Endothelial cell of umbilical vein (primary cell): ENCODE measurements at regions not wholly inside any gene's neighbourhood (a gene's known extent, or its start where the extent isn't known, plus 50 kb on each side); places are given as distances from the start of the nearest gene placed in this dataset.

Experiments
- BruUV-seq: library from RNA; stranded (reverse); fragments of 400-500 nt; replicated peaks from 2 replicates; lab custom pipeline; 2021; lab: Mats Ljungman, UMichigan
- CTCF ChIA-PET: fragments of 300-600, 350-600 bp; sonication (Branson Sonifier 250); formaldehyde crosslinking; loops from one replicate; lab custom pipeline; 2021; ENCODE audit warnings: antibody characterized with exemption, inconsistent platforms; lab: Charles Lee
- POLR2A ChIA-PET: fragments of 300-600, 350-600 bp; sonication (Branson Sonifier 250); formaldehyde crosslinking; loops from one replicate; lab custom pipeline; 2021; ENCODE audit warnings: antibody characterized with exemption, inconsistent platforms; lab: Charles Lee
- DNase-seq: peaks from one replicate; pipeline ENCODE4 v3.0.0-alpha.2; 2011; ENCODE audit warnings: low read depth, low spot score
- FAIRE-seq: peaks from 2 replicates; lab custom pipeline; 2011; peaks lifted over from hg19 to GRCh38; lab: Jason Lieb, UNC
- H2AFZ ChIP-seq: 2 replicates; pipeline ENCODE4 v1.6.0; 2012; ENCODE audit warnings: low read depth, low read length, control low read depth, inconsistent platforms
- H3K27ac ChIP-seq: 2 replicates; pipeline ENCODE4 v1.5.1; 2011; ENCODE audit warnings: low read depth, mild to moderate bottlenecking, control low read depth, low read length, moderate library complexity; ENCODE audit not compliant: insufficient read depth
- H3K27me3 ChIP-seq, 2 experiments: 2 replicates each; pipeline versions ENCODE4 v1.6.0 to v1.6.1; 2011; ENCODE audit warnings: low read length in 2 of 2, mixed read lengths in 1 of 2; ENCODE audit not compliant: control insufficient read depth in 2 of 2, insufficient read depth in 2 of 2
- H3K36me3 ChIP-seq, 2 experiments: 2 replicates in 1 of 2; 3 replicates in 1 of 2; pipeline ENCODE4 v1.5.1; 2011; ENCODE audit warnings: low read length in 2 of 2, mild to moderate bottlenecking in 1 of 2, moderate library complexity in 1 of 2; ENCODE audit not compliant: control insufficient read depth in 2 of 2, insufficient read depth in 2 of 2; ENCODE audit errors: extremely low read depth in 1 of 2
- H3K4me1 ChIP-seq: 3 replicates; pipeline ENCODE4 v1.5.1; 2011; ENCODE audit warnings: mild to moderate bottlenecking, low read length; ENCODE audit not compliant: control insufficient read depth, insufficient read depth; ENCODE audit errors: extremely low read depth
- H3K4me2 ChIP-seq: 2 replicates; pipeline ENCODE4 v1.6.1; 2011; ENCODE audit warnings: low read length, control low read depth, mixed read lengths; ENCODE audit not compliant: insufficient read depth
- H3K4me3 ChIP-seq, 3 experiments: fragments of 200-600 bp in 1 of 3; sonication (generic), shearing (Covaris generic) in 1 of 3; replicated peaks in 1 of 3; 2 replicates each; pipeline ENCODE4 v1.5.1; 2011 to 2016; ENCODE audit warnings: control low read depth in 3 of 3, low read length in 3 of 3, mild to moderate bottlenecking in 2 of 3, inconsistent platforms in 1 of 3, low read depth in 1 of 3, moderate library complexity in 1 of 3; ENCODE audit not compliant: insufficient read depth in 1 of 3
- H3K79me2 ChIP-seq: 2 replicates; pipeline ENCODE4 v1.6.0; 2012; ENCODE audit warnings: low read length, inconsistent platforms; ENCODE audit not compliant: control insufficient read depth, insufficient read depth
- H3K9ac ChIP-seq: replicated peaks from 2 replicates; pipeline ENCODE3; 2011; ENCODE audit warnings: low read length, control low read depth; ENCODE audit not compliant: insufficient read depth; ENCODE audit errors: extremely low read depth
- H3K9me1 ChIP-seq: replicated peaks from 3 replicates; pipeline ENCODE4 v1.6.0; 2011; ENCODE audit warnings: mild to moderate bottlenecking, low read length; ENCODE audit not compliant: control insufficient read depth, insufficient read depth; ENCODE audit errors: extremely low read depth
- H3K9me3 ChIP-seq: replicated peaks from 2 replicates; pipeline ENCODE4 v1.5.1; 2012; ENCODE audit warnings: low read length, inconsistent platforms; ENCODE audit not compliant: control insufficient read depth, insufficient read depth
- H4K20me1 ChIP-seq: replicated peaks from 2 replicates; pipeline ENCODE3; 2011; ENCODE audit warnings: mild to moderate bottlenecking, low read length; ENCODE audit not compliant: control insufficient read depth, insufficient read depth; ENCODE audit errors: extremely low read depth
- EZH2 ChIP-seq: IDR thresholded peaks from 2 replicates; pipeline ENCODE4 v1.6.1; 2012; ENCODE audit warnings: borderline replicate concordance, low read depth, mild to moderate bottlenecking, moderate library complexity, low read length, inconsistent platforms; ENCODE audit not compliant: severe bottlenecking
- FOS ChIP-seq: IDR thresholded peaks from 2 replicates; pipeline ENCODE4 v1.6.1; 2011; ENCODE audit warnings: mild to moderate bottlenecking, low read length, moderate library complexity, borderline replicate concordance; ENCODE audit not compliant: insufficient read depth
- GATA2 ChIP-seq: IDR thresholded peaks from 2 replicates; pipeline ENCODE4 v1.7.0; 2011; ENCODE audit warnings: low read depth, mild to moderate bottlenecking, moderate library complexity, mixed read lengths, low read length; ENCODE audit not compliant: insufficient read length, insufficient read depth
- POLR2A ChIP-seq: IDR thresholded peaks from 2 replicates; pipeline ENCODE4 v1.6.1; 2012; ENCODE audit warnings: low read depth, mild to moderate bottlenecking, control low read depth, low read length
- POLR2AphosphoS5 ChIP-seq: IDR thresholded peaks from 2 replicates; pipeline ENCODE4 v1.6.1; 2012; ENCODE audit warnings: low read depth, mild to moderate bottlenecking, control low read depth, low read length, moderate library complexity; ENCODE audit not compliant: insufficient read depth
- dilution Hi-C: fragments of 300-500 bp; cut with MboI; formaldehyde crosslinking; loops from one replicate; pipeline ENCODE4 v1.15.0; 2019; ENCODE audit warnings: low sequenced_read_pairs; ENCODE audit not compliant: extremely low pct_ligation_motif_present
- intact Hi-C: fragments of 100-400 bp; cut with micrococcal nuclease; formaldehyde crosslinking; loops from one replicate; pipeline ENCODE4 v1.10.0; 2022
- TF ChIP-seq, protein P1 (sequence below), 2 donors: IDR thresholded peaks; 1 replicate in 1 of 2; 2 replicates in 1 of 2; pipeline ENCODE4 v1.5.1; 2011; ENCODE audit warnings: low read length in 2 of 2, mild to moderate bottlenecking in 2 of 2, moderate library complexity in 2 of 2, control low read depth in 1 of 2, inconsistent platforms in 1 of 2, low read depth in 1 of 2; ENCODE audit not compliant: insufficient read depth in 1 of 2; ENCODE audit errors: extremely low read depth in 1 of 2
- TF ChIP-seq, protein P2 (sequence below): IDR thresholded peaks from 2 replicates; pipeline ENCODE4 v1.6.1; 2011; ENCODE audit not compliant: insufficient read depth, insufficient read length

- no peak for FAIRE-seq
- Histone ChIP-seq H3K9ac (no peak overlapping the region), H3K36me3 (no peaks in the 10 kb centered on the region), H3K27ac (no peak overlapping the region), H3K4me1 (no peaks in the 10 kb centered on the region), H3K79me2 (no peaks in the 10 kb centered on the region), H3K9me3 (peaks cover 8% of the 10 kb centered on the region), H4K20me1 (no peaks in the 10 kb centered on the region), H3K27me3 (no peaks in the 10 kb centered on the region), H3K4me3 (no peak overlapping the region), H3K9me1 (no peaks in the 10 kb centered on the region), H2AFZ (no peak overlapping the region), H3K4me2 (no peak overlapping the region)
- BruUV-seq = no TSS peak
- intact Hi-C loops = no loop called here
- ChIA-PET CTCF (no interaction called here), POLR2A (no interaction called here)
- TF ChIP-seq POLR2A (no peak), FOS (no peak), EZH2 (no peak), POLR2AphosphoS5 (no peak), GATA2 (no peak)
- TF ChIP-seq, protein P1, sequence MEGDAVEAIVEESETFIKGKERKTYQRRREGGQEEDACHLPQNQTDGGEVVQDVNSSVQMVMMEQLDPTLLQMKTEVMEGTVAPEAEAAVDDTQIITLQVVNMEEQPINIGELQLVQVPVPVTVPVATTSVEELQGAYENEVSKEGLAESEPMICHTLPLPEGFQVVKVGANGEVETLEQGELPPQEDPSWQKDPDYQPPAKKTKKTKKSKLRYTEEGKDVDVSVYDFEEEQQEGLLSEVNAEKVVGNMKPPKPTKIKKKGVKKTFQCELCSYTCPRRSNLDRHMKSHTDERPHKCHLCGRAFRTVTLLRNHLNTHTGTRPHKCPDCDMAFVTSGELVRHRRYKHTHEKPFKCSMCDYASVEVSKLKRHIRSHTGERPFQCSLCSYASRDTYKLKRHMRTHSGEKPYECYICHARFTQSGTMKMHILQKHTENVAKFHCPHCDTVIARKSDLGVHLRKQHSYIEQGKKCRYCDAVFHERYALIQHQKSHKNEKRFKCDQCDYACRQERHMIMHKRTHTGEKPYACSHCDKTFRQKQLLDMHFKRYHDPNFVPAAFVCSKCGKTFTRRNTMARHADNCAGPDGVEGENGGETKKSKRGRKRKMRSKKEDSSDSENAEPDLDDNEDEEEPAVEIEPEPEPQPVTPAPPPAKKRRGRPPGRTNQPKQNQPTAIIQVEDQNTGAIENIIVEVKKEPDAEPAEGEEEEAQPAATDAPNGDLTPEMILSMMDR (IDR thresholded peaks at IDR 0.05; ENCODE audit: extremely low read depth in 1 of 2, insufficient read depth in 1 of 2, low read depth in 1 of 2, low read length in 2 of 2) = no peak
- TF ChIP-seq, protein P2, sequence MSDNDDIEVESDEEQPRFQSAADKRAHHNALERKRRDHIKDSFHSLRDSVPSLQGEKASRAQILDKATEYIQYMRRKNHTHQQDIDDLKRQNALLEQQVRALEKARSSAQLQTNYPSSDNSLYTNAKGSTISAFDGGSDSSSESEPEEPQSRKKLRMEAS = no peak
- dilution Hi-C loops = no loop called here
- DNase-seq = no peak
Measured at GRCh38 chr2:104690255-104690984, 163.5 kb upstream of the POU3F3 start.
